ENCODE measurements at regions not wholly inside any gene's neighbourhood (a gene's known extent, or its start where the extent isn't known, plus 50 kb on each side); places are given as distances from the start of the nearest gene placed in this dataset.

GRCh38 chr7:94243066-94243711 is 151.5 kb upstream of the COL1A2 start:
- in situ Hi-C loops (cut with HindIII; ENCODE audit: low pct_unique_long_range_greater_than_20kb, low sequenced_read_pairs): no loop called here
- DNase-seq (ENCODE audit: low read depth, low spot score): no peak

- in situ Hi-C loops (cut with HindIII; ENCODE audit: low pct_unique_long_range_greater_than_20kb, low sequenced_read_pairs): no loop called here
- no peak for DNase-seq (ENCODE audit: low read depth, low spot score)
These were observed 149.9 kb upstream of the COL1A2 start for GRCh38 chr7:94244760-94245159.

- DNase-seq (ENCODE audit: low read depth, low spot score): no peak
- in situ Hi-C loops (cut with HindIII; ENCODE audit: low pct_unique_long_range_greater_than_20kb, low sequenced_read_pairs): no loop called here
These were observed 149.2 kb upstream of the COL1A2 start for GRCh38 chr7:94245500-94245899.

GRCh38 chr7:94247970-94248369 is 146.7 kb upstream of the COL1A2 start:
- DNase-seq (ENCODE audit: low read depth, low spot score): no peak
- in situ Hi-C loops (cut with HindIII; ENCODE audit: low pct_unique_long_range_greater_than_20kb, low sequenced_read_pairs): no loop called here

GRCh38 chr7:94249631-94250030 is 145.1 kb upstream of the COL1A2 start:
- in situ Hi-C loops (cut with HindIII; ENCODE audit: low pct_unique_long_range_greater_than_20kb, low sequenced_read_pairs): no loop called here
- no peak for DNase-seq (ENCODE audit: low read depth, low spot score)

GRCh38 chr7:94250124-94250523 is 144.6 kb upstream of the COL1A2 start:
- in situ Hi-C loops (cut with HindIII; ENCODE audit: low pct_unique_long_range_greater_than_20kb, low sequenced_read_pairs): no loop called here
- no peak for DNase-seq (ENCODE audit: low read depth, low spot score)

- in situ Hi-C loops (cut with HindIII; ENCODE audit: low pct_unique_long_range_greater_than_20kb, low sequenced_read_pairs): no loop called here
These were observed 143.7 kb upstream of the COL1A2 start for GRCh38 chr7:94250987-94251386.

GRCh38 chr7:94252124-94252523 is 142.6 kb upstream of the COL1A2 start:
- in situ Hi-C loops (cut with HindIII; ENCODE audit: low pct_unique_long_range_greater_than_20kb, low sequenced_read_pairs): no loop called here
- no peak for DNase-seq (ENCODE audit: low read depth, low spot score)

More at GRCh38 chr7:94250987-94251386, 143.7 kb upstream of the COL1A2 start:
- no peak for DNase-seq (ENCODE audit: low read depth, low spot score)

GRCh38 chr7:94252971-94253370 is 141.7 kb upstream of the COL1A2 start:
- DNase-seq (ENCODE audit: low read depth, low spot score): no peak
- in situ Hi-C loops (cut with HindIII; ENCODE audit: low pct_unique_long_range_greater_than_20kb, low sequenced_read_pairs): no loop called here

GRCh38 chr7:94253686-94254085 is 141.0 kb upstream of the COL1A2 start:
- in situ Hi-C loops (cut with HindIII; ENCODE audit: low pct_unique_long_range_greater_than_20kb, low sequenced_read_pairs): no loop called here

GRCh38 chr7:94258418-94259300 is 136.0 kb upstream of the COL1A2 start:
- no peak for DNase-seq (ENCODE audit: low read depth, low spot score)
- in situ Hi-C loops (cut with HindIII; ENCODE audit: low pct_unique_long_range_greater_than_20kb, low sequenced_read_pairs): no loop called here

More at GRCh38 chr7:94253686-94254085, 141.0 kb upstream of the COL1A2 start:
- DNase-seq (ENCODE audit: low read depth, low spot score): no peak

- DNase-seq (ENCODE audit: low read depth, low spot score): no peak
- in situ Hi-C loops (cut with HindIII; ENCODE audit: low pct_unique_long_range_greater_than_20kb, low sequenced_read_pairs): no loop called here
These were observed 133.6 kb upstream of the COL1A2 start for GRCh38 chr7:94261067-94261466.

GRCh38 chr7:94264756-94265155 is 129.9 kb upstream of the COL1A2 start:
- in situ Hi-C loops (cut with HindIII; ENCODE audit: low pct_unique_long_range_greater_than_20kb, low sequenced_read_pairs): no loop called here
- DNase-seq (ENCODE audit: low read depth, low spot score): no peak

GRCh38 chr7:94265456-94265855 is 129.2 kb upstream of the COL1A2 start:
- in situ Hi-C loops (cut with HindIII; ENCODE audit: low pct_unique_long_range_greater_than_20kb, low sequenced_read_pairs): no loop called here
- DNase-seq (ENCODE audit: low read depth, low spot score): no peak

- DNase-seq (ENCODE audit: low read depth, low spot score): no peak
- in situ Hi-C loops (cut with HindIII; ENCODE audit: low pct_unique_long_range_greater_than_20kb, low sequenced_read_pairs): no loop called here
These were observed 128.5 kb upstream of the COL1A2 start for GRCh38 chr7:94266238-94266644.

GRCh38 chr7:94270772-94271171 is 123.9 kb upstream of the COL1A2 start:
- no peak for DNase-seq (ENCODE audit: low read depth, low spot score)
- in situ Hi-C loops (cut with HindIII; ENCODE audit: low pct_unique_long_range_greater_than_20kb, low sequenced_read_pairs): no loop called here

- in situ Hi-C loops (cut with HindIII; ENCODE audit: low pct_unique_long_range_greater_than_20kb, low sequenced_read_pairs): no loop called here
- DNase-seq (ENCODE audit: low read depth, low spot score): no peak
These were observed 121.7 kb upstream of the COL1A2 start for GRCh38 chr7:94272821-94273583.

GRCh38 chr7:94274828-94275227 is 119.9 kb upstream of the COL1A2 start:
- in situ Hi-C loops (cut with HindIII; ENCODE audit: low pct_unique_long_range_greater_than_20kb, low sequenced_read_pairs): loop anchor here (25.0 kb wide), 2 partner anchors 162 to 1412 kb away; no protein-coding TSS in a partner anchor
- no peak for DNase-seq (ENCODE audit: low read depth, low spot score)

All from SK-MEL-5 (cell line).